Trophoblast cell (in vitro differentiated cells and primary cell): ENCODE measurements at regions not wholly inside any gene's neighbourhood (a gene's known extent, or its start where the extent isn't known, plus 50 kb on each side); places are given as distances from the start of the nearest gene placed in this dataset.

Source experiments
- DNase-seq, 2 donors: peaks; one replicate each; pipeline ENCODE4 v3.0.0-alpha.2; 2016
- H2AFZ ChIP-seq: 2 replicates; pipeline ENCODE4 v1.6.1; 2013; ENCODE audit warnings: low read length, moderate library complexity, mild to moderate bottlenecking; ENCODE audit not compliant: insufficient read depth, poor library complexity
- H2AK5ac ChIP-seq: 2 replicates; pipeline ENCODE4 v1.6.1; 2013; ENCODE audit warnings: mild to moderate bottlenecking, low read length
- H2BK120ac ChIP-seq: 2 replicates; pipeline ENCODE4 v1.6.1; 2013; ENCODE audit warnings: low read length, mild to moderate bottlenecking, moderate library complexity; ENCODE audit not compliant: insufficient read depth, poor library complexity
- H2BK12ac ChIP-seq: 2 replicates; pipeline ENCODE4 v1.6.1; 2013; ENCODE audit warnings: mild to moderate bottlenecking, low read length, moderate library complexity
- H2BK5ac ChIP-seq: 2 replicates; pipeline ENCODE4 v1.6.1; 2013; ENCODE audit warnings: low read length, low read depth, moderate library complexity, mild to moderate bottlenecking; ENCODE audit not compliant: poor library complexity
- H3K14ac ChIP-seq: 2 replicates; pipeline ENCODE4 v1.6.1; 2013; ENCODE audit warnings: mild to moderate bottlenecking, low read length
- H3K18ac ChIP-seq: 2 replicates; pipeline ENCODE4 v1.6.1; 2013; ENCODE audit warnings: mild to moderate bottlenecking, low read length
- H3K23ac ChIP-seq: 2 replicates; pipeline ENCODE4 v1.6.1; 2013; ENCODE audit warnings: low read length
- H3K27ac ChIP-seq: 2 replicates; pipeline ENCODE4 v1.5.1; 2013; ENCODE audit warnings: low read depth, mild to moderate bottlenecking, inconsistent platforms, low read length, moderate library complexity
- H3K27me3 ChIP-seq: 2 replicates; pipeline ENCODE4 v1.6.1; 2013; ENCODE audit warnings: inconsistent platforms, mild to moderate bottlenecking, low read length, moderate library complexity; ENCODE audit not compliant: insufficient read depth
- H3K36me3 ChIP-seq, 2 experiments: 1 replicate in 1 of 2; 2 replicates in 1 of 2; pipeline ENCODE4 v1.6.1; 2013; ENCODE audit warnings: low read length in 2 of 2, mild to moderate bottlenecking in 2 of 2, moderate library complexity in 1 of 2; ENCODE audit not compliant: insufficient read depth in 2 of 2, control insufficient read depth in 1 of 2
- H3K4ac ChIP-seq: 2 replicates; pipeline ENCODE4 v1.6.1; 2013; ENCODE audit warnings: low read depth, mild to moderate bottlenecking, low read length, moderate library complexity
- H3K4me1 ChIP-seq, 2 experiments: 1 replicate in 1 of 2; 2 replicates in 1 of 2; pipeline ENCODE4 v1.6.1; 2013; ENCODE audit warnings: low read length in 2 of 2, mild to moderate bottlenecking in 2 of 2, moderate library complexity in 1 of 2; ENCODE audit not compliant: insufficient read depth in 2 of 2, control insufficient read depth in 1 of 2
- H3K4me2 ChIP-seq: 2 replicates; pipeline ENCODE4 v1.6.1; 2013; ENCODE audit warnings: inconsistent platforms, mild to moderate bottlenecking, low read length, moderate library complexity
- H3K4me3 ChIP-seq: 2 replicates; pipeline ENCODE4 v1.5.1; 2013; ENCODE audit warnings: mild to moderate bottlenecking, low read depth, low read length, inconsistent platforms
- H3K79me1 ChIP-seq: one replicate; pipeline ENCODE4 v1.6.1; 2013; ENCODE audit warnings: low read length
- H3K79me2 ChIP-seq: 2 replicates; pipeline ENCODE4 v1.6.1; 2013; ENCODE audit warnings: low read length, mild to moderate bottlenecking; ENCODE audit not compliant: control insufficient read depth, insufficient read depth, poor library complexity
- H3K9ac ChIP-seq: 2 replicates; pipeline ENCODE4 v1.6.1; 2013; ENCODE audit warnings: mild to moderate bottlenecking, low read length
- H3K9me3 ChIP-seq: 2 replicates; pipeline ENCODE4 v1.6.1; 2013; ENCODE audit warnings: low read depth, mild to moderate bottlenecking, control low read depth, inconsistent platforms, low read length; ENCODE audit not compliant: insufficient read depth
- H4K12ac ChIP-seq: 2 replicates; pipeline ENCODE4 v1.6.1; 2013; ENCODE audit warnings: low read depth, mild to moderate bottlenecking, low read length, moderate library complexity
- H4K8ac ChIP-seq: 2 replicates; pipeline ENCODE4 v1.6.1; 2013; ENCODE audit warnings: low read depth, mild to moderate bottlenecking, low read length, moderate library complexity
- H4K91ac ChIP-seq: one replicate; pipeline ENCODE4 v1.6.1; 2013; ENCODE audit warnings: low read depth, mild to moderate bottlenecking, low read length, moderate library complexity
- WGBS: extraction: QIAGEN DNeasy Blood & Tissue Kit; methylation state at CpG from one replicate; pipeline ENCODE4 v1.1.7; 2013; ENCODE audit warnings: missing lambda C conversion rate; ENCODE audit not compliant: insufficient read length, insufficient coverage; ENCODE audit errors: extremely low coverage; 5-methylcytosine and 5-hydroxymethylcytosine counted together

- Histone ChIP-seq H3K4ac (no peak overlapping the region), H3K36me3 (peaks cover 15 to 19% of the 10 kb centered on the region in 2 experiments), H2BK5ac (no peak overlapping the region), H3K14ac (no peak overlapping the region), H3K27ac (no peak overlapping the region), H3K27me3 (no peaks in the 10 kb centered on the region), H2BK120ac (no peak overlapping the region), H4K12ac (no peak overlapping the region), H3K4me3 (no peak overlapping the region), H3K4me2 (no peak overlapping the region), H3K79me2 (no peaks in the 10 kb centered on the region), H2BK12ac (no peak overlapping the region), H4K8ac (no peak overlapping the region), H2AFZ (no peak overlapping the region), H4K91ac (no peak overlapping the region), H3K23ac (no peak overlapping the region), H3K9me3 (peaks cover 2% of the 10 kb centered on the region), H3K4me1 (no peaks in the 10 kb centered on the region), H3K18ac (no peak overlapping the region), H3K79me1 (no peaks in the 10 kb centered on the region), H3K9ac (no peak overlapping the region), H2AK5ac (no peak overlapping the region)
- DNase-seq = no peak
- WGBS = no CpG with 5 or more reads among the region's 6 CpGs
Observed at GRCh38 chr11:70799386-70799785, 401.1 kb downstream of the CTTN start.

- no peak for DNase-seq
- Histone ChIP-seq H2BK120ac (no peak overlapping the region), H3K79me2 (no peaks in the 10 kb centered on the region), H4K91ac (no peak overlapping the region), H3K4ac (no peak overlapping the region), H3K27me3 (no peaks in the 10 kb centered on the region), H3K14ac (no peak overlapping the region), H3K36me3 (peaks cover 21% of the 10 kb centered on the region in 2 experiments), H3K4me2 (no peak overlapping the region), H4K12ac (no peak overlapping the region), H2BK5ac (no peak overlapping the region), H3K4me3 (no peak overlapping the region), H3K4me1 (no peaks in the 10 kb centered on the region), H3K9me3 (no peaks in the 10 kb centered on the region), H3K27ac (no peak overlapping the region), H2AFZ (no peak overlapping the region), H3K9ac (no peak overlapping the region), H4K8ac (no peak overlapping the region), H3K79me1 (no peaks in the 10 kb centered on the region), H3K23ac (no peak overlapping the region), H3K18ac (no peak overlapping the region), H2BK12ac (no peak overlapping the region), H2AK5ac (no peak overlapping the region)
- WGBS = no CpG with 5 or more reads among the region's 8 CpGs
Observed at GRCh38 chr11:70802185-70802584, 403.9 kb downstream of the CTTN start.

GRCh38 chr11:70804139-70804837 is 406.0 kb downstream of the CTTN start:
- no peak for DNase-seq
- Histone ChIP-seq H3K36me3 (peaks cover 11 to 15% of the 10 kb centered on the region in 2 experiments), H3K4me1 (no peaks in the 10 kb centered on the region), H2BK5ac (no peak overlapping the region), H3K9ac (no peak overlapping the region), H3K9me3 (no peaks in the 10 kb centered on the region), H4K12ac (no peak overlapping the region), H3K14ac (no peak overlapping the region), H3K79me2 (no peaks in the 10 kb centered on the region), H3K27ac (no peak overlapping the region), H4K8ac (no peak overlapping the region), H3K23ac (no peak overlapping the region), H2BK120ac (no peak overlapping the region), H3K4me3 (no peak overlapping the region), H2AFZ (no peak overlapping the region), H2BK12ac (no peak overlapping the region), H3K18ac (no peak overlapping the region), H4K91ac (no peak overlapping the region), H2AK5ac (no peak overlapping the region), H3K4me2 (no peak overlapping the region), H3K27me3 (no peaks in the 10 kb centered on the region), H3K79me1 (no peaks in the 10 kb centered on the region), H3K4ac (no peak overlapping the region)
- no CpG with 5 or more reads among the region's 24 CpGs for WGBS

- no peaks in the 10 kb centered on the region for H3K27me3 ChIP-seq
- H3K27ac ChIP-seq = no peak overlapping the region
- peaks cover 11 to 15% of the 10 kb centered on the region in 2 experiments for H3K36me3 ChIP-seq
- no peak overlapping the region for H3K4me3 ChIP-seq
- H3K79me2 ChIP-seq = no peaks in the 10 kb centered on the region
- no peak overlapping the region for H3K4ac ChIP-seq
- no peak overlapping the region for H2AK5ac ChIP-seq
- H4K91ac ChIP-seq = no peak overlapping the region
- no peak overlapping the region for H2BK120ac ChIP-seq
- H3K14ac ChIP-seq = no peak overlapping the region
- no peak for DNase-seq
- H4K12ac ChIP-seq = no peak overlapping the region
- no CpG with 5 or more reads among the region's 7 CpGs for WGBS
- no peaks in the 10 kb centered on the region for H3K79me1 ChIP-seq
- no peak overlapping the region for H4K8ac ChIP-seq
- H3K4me2 ChIP-seq = no peak overlapping the region
- no peak overlapping the region for H2BK12ac ChIP-seq
- no peaks in the 10 kb centered on the region for H3K4me1 ChIP-seq
- H3K23ac ChIP-seq = no peak overlapping the region
- H3K18ac ChIP-seq = no peak overlapping the region
- H3K9me3 ChIP-seq = no peaks in the 10 kb centered on the region
- H3K9ac ChIP-seq = no peak overlapping the region
- H2BK5ac ChIP-seq = no peak overlapping the region
- H2AFZ ChIP-seq = no peak overlapping the region
Observed at GRCh38 chr11:70805243-70805642, 406.9 kb downstream of the CTTN start.
